OCI-LY7 (cell line): ENCODE measurements at regions not wholly inside any gene's neighbourhood (a gene's known extent, or its start where the extent isn't known, plus 50 kb on each side); places are given as distances from the start of the nearest gene placed in this dataset.

ENCODE experiments used
- CTCF ChIP-seq: fragments of 200-600 bp; sonication (generic); conservative IDR thresholded peaks from 2 replicates; pipeline ENCODE4 v1.5.1; 2014; ENCODE audit warnings: mild to moderate bottlenecking, antibody characterized with exemption, low read length, moderate library complexity, mixed read lengths
- EZH2phosphoT487 ChIP-seq: fragments of 200-600 bp; sonication (generic); IDR thresholded peaks from 2 replicates; pipeline ENCODE4 v1.6.1; 2018; ENCODE audit warnings: low read depth, borderline replicate concordance, mild to moderate bottlenecking, mixed run types, antibody characterized with exemption, low read length, moderate library complexity, mixed read lengths

GRCh38 chr6:88220493-88220892 lies 54.3 kb upstream of the CNR1 start:
- TF ChIP-seq CTCF (no peak), EZH2phosphoT487 (no peak)
